ENCODE measurements at regions not wholly inside any gene's neighbourhood (a gene's known extent, or its start where the extent isn't known, plus 50 kb on each side); places are given as distances from the start of the nearest gene placed in this dataset.

GRCh38 chrY:7274369-7274913 lies 362.9 kb upstream of the AMELY start (continued):
- TF ChIP-seq, protein P1, sequence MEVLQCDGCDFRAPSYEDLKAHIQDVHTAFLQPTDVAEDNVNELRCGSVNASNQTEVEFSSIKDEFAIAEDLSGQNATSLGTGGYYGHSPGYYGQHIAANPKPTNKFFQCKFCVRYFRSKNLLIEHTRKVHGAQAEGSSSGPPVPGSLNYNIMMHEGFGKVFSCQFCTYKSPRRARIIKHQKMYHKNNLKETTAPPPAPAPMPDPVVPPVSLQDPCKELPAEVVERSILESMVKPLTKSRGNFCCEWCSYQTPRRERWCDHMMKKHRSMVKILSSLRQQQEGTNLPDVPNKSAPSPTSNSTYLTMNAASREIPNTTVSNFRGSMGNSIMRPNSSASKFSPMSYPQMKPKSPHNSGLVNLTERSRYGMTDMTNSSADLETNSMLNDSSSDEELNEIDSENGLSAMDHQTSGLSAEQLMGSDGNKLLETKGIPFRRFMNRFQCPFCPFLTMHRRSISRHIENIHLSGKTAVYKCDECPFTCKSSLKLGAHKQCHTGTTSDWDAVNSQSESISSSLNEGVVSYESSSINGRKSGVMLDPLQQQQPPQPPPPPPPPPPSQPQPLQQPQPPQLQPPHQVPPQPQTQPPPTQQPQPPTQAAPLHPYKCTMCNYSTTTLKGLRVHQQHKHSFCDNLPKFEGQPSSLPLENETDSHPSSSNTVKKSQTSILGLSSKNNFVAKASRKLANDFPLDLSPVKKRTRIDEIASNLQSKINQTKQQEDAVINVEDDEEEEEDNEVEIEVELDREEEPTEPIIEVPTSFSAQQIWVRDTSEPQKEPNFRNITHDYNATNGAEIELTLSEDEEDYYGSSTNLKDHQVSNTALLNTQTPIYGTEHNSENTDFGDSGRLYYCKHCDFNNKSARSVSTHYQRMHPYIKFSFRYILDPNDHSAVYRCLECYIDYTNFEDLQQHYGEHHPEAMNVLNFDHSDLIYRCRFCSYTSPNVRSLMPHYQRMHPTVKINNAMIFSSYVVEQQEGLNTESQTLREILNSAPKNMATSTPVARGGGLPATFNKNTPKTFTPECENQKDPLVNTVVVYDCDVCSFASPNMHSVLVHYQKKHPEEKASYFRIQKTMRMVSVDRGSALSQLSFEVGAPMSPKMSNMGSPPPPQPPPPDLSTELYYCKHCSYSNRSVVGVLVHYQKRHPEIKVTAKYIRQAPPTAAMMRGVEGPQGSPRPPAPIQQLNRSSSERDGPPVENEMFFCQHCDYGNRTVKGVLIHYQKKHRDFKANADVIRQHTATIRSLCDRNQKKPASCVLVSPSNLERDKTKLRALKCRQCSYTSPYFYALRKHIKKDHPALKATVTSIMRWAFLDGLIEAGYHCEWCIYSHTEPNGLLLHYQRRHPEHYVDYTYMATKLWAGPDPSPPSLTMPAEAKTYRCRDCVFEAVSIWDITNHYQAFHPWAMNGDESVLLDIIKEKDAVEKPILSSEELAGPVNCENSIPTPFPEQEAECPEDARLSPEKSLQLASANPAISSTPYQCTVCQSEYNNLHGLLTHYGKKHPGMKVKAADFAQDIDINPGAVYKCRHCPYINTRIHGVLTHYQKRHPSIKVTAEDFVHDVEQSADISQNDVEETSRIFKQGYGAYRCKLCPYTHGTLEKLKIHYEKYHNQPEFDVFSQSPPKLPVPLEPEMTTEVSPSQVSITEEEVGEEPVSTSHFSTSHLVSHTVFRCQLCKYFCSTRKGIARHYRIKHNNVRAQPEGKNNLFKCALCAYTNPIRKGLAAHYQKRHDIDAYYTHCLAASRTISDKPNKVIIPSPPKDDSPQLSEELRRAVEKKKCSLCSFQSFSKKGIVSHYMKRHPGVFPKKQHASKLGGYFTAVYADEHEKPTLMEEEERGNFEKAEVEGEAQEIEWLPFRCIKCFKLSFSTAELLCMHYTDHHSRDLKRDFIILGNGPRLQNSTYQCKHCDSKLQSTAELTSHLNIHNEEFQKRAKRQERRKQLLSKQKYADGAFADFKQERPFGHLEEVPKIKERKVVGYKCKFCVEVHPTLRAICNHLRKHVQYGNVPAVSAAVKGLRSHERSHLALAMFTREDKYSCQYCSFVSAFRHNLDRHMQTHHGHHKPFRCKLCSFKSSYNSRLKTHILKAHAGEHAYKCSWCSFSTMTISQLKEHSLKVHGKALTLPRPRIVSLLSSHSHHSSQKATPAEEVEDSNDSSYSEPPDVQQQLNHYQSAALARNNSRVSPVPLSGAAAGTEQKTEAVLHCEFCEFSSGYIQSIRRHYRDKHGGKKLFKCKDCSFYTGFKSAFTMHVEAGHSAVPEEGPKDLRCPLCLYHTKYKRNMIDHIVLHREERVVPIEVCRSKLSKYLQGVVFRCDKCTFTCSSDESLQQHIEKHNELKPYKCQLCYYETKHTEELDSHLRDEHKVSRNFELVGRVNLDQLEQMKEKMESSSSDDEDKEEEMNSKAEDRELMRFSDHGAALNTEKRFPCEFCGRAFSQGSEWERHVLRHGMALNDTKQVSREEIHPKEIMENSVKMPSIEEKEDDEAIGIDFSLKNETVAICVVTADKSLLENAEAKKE (CRISPR knock-in tag; IDR thresholded peaks at IDR 0.05), result no peak
- TF ChIP-seq, protein P2, sequence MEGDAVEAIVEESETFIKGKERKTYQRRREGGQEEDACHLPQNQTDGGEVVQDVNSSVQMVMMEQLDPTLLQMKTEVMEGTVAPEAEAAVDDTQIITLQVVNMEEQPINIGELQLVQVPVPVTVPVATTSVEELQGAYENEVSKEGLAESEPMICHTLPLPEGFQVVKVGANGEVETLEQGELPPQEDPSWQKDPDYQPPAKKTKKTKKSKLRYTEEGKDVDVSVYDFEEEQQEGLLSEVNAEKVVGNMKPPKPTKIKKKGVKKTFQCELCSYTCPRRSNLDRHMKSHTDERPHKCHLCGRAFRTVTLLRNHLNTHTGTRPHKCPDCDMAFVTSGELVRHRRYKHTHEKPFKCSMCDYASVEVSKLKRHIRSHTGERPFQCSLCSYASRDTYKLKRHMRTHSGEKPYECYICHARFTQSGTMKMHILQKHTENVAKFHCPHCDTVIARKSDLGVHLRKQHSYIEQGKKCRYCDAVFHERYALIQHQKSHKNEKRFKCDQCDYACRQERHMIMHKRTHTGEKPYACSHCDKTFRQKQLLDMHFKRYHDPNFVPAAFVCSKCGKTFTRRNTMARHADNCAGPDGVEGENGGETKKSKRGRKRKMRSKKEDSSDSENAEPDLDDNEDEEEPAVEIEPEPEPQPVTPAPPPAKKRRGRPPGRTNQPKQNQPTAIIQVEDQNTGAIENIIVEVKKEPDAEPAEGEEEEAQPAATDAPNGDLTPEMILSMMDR (conservative IDR thresholded peaks at IDR 0.05; ENCODE audit: low read depth in 2 of 2), result no peak
- TF ChIP-seq, protein P3, sequence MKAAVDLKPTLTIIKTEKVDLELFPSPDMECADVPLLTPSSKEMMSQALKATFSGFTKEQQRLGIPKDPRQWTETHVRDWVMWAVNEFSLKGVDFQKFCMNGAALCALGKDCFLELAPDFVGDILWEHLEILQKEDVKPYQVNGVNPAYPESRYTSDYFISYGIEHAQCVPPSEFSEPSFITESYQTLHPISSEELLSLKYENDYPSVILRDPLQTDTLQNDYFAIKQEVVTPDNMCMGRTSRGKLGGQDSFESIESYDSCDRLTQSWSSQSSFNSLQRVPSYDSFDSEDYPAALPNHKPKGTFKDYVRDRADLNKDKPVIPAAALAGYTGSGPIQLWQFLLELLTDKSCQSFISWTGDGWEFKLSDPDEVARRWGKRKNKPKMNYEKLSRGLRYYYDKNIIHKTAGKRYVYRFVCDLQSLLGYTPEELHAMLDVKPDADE (IDR thresholded peaks at IDR 0.05), result no peak
- TF ChIP-seq JUNB (IDR thresholded peaks at IDR 0.05; ENCODE audit: unreplicated experiment) (no peak), ZNF114 (CRISPR knock-in tag; IDR thresholded peaks at IDR 0.05) (no peak), NANOG (IDR thresholded peaks at IDR 0.05; ENCODE audit: borderline replicate concordance) (no peak), POLR2AphosphoS5 (IDR thresholded peaks at IDR 0.05; ENCODE audit: low read depth) (no peak)

Data from GM23338 (cell line).